ENCODE measurements at regions not wholly inside any gene's neighbourhood (a gene's known extent, or its start where the extent isn't known, plus 50 kb on each side); places are given as distances from the start of the nearest gene placed in this dataset.

DNA sequence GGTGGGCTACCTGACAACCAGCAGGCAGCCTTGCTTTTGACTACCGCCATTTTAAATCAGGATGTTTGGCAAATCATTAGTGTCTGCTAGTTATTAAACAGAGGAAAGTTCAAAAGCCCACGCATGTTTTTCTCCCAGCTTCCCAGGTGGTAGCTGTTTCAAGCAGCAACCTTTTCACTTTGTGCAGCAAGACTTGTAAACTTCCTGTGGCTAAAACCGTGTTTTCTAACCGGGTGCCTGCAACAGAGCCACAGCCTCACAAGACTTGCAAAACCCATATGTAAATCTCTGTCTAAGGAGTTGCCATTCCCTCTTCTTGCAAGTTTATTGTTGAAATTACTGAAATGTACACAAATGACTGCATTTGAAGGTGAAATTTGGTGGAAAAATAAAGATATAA, 633.1 kb downstream of the BCL11A start:
- H3K27me3 ChIP-seq (ENCODE audit: control insufficient read depth, insufficient read depth, low read length): no peaks in the 10 kb centered on the region
- no peaks in the 10 kb centered on the region for H3K4me1 ChIP-seq (ENCODE audit: control insufficient read depth, insufficient read depth, low read length)
- no peak for ATAC-seq
- TF ChIP-seq, protein P1, sequence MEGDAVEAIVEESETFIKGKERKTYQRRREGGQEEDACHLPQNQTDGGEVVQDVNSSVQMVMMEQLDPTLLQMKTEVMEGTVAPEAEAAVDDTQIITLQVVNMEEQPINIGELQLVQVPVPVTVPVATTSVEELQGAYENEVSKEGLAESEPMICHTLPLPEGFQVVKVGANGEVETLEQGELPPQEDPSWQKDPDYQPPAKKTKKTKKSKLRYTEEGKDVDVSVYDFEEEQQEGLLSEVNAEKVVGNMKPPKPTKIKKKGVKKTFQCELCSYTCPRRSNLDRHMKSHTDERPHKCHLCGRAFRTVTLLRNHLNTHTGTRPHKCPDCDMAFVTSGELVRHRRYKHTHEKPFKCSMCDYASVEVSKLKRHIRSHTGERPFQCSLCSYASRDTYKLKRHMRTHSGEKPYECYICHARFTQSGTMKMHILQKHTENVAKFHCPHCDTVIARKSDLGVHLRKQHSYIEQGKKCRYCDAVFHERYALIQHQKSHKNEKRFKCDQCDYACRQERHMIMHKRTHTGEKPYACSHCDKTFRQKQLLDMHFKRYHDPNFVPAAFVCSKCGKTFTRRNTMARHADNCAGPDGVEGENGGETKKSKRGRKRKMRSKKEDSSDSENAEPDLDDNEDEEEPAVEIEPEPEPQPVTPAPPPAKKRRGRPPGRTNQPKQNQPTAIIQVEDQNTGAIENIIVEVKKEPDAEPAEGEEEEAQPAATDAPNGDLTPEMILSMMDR (IDR thresholded peaks at IDR 0.05): no peak
- TF ChIP-seq TCF7L2 (IDR thresholded peaks at IDR 0.05; ENCODE audit: low read depth, low read length): no peak
- no peak for TF ChIP-seq POLR2AphosphoS5 (IDR thresholded peaks at IDR 0.05; ENCODE audit: low read depth, low read length)
- TF ChIP-seq, protein P2, sequence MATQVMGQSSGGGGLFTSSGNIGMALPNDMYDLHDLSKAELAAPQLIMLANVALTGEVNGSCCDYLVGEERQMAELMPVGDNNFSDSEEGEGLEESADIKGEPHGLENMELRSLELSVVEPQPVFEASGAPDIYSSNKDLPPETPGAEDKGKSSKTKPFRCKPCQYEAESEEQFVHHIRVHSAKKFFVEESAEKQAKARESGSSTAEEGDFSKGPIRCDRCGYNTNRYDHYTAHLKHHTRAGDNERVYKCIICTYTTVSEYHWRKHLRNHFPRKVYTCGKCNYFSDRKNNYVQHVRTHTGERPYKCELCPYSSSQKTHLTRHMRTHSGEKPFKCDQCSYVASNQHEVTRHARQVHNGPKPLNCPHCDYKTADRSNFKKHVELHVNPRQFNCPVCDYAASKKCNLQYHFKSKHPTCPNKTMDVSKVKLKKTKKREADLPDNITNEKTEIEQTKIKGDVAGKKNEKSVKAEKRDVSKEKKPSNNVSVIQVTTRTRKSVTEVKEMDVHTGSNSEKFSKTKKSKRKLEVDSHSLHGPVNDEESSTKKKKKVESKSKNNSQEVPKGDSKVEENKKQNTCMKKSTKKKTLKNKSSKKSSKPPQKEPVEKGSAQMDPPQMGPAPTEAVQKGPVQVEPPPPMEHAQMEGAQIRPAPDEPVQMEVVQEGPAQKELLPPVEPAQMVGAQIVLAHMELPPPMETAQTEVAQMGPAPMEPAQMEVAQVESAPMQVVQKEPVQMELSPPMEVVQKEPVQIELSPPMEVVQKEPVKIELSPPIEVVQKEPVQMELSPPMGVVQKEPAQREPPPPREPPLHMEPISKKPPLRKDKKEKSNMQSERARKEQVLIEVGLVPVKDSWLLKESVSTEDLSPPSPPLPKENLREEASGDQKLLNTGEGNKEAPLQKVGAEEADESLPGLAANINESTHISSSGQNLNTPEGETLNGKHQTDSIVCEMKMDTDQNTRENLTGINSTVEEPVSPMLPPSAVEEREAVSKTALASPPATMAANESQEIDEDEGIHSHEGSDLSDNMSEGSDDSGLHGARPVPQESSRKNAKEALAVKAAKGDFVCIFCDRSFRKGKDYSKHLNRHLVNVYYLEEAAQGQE (IDR thresholded peaks at IDR 0.05; ENCODE audit: insufficient read depth in 1 of 2, low read depth in 2 of 2, low read length in 1 of 2): no peak
- no peak for TF ChIP-seq SIN3A (IDR thresholded peaks at IDR 0.05; ENCODE audit: borderline replicate concordance, insufficient read depth, low read depth, low read length)
- no TSS peak for BruUV-seq (replicated peaks)
- H3K36me3 ChIP-seq (ENCODE audit: control insufficient read depth, insufficient read depth, low read length): no peaks in the 10 kb centered on the region
- CTCF ChIA-PET: no interaction called here
- DNase-seq (ENCODE audit: low read depth, low spot score): no peak
- H3K27ac ChIP-seq (ENCODE audit: low read length): no peak overlapping the region
- H3K9me3 ChIP-seq (ENCODE audit: control insufficient read depth, insufficient read depth, low read depth, low read length): no peaks in the 10 kb centered on the region
- POLR2A ChIA-PET: no interaction called here
- intact Hi-C loops (cut with micrococcal nuclease; ENCODE audit: unreplicated experiment) (no loop called here), in situ Hi-C loops (cut with HindIII; ENCODE audit: low pct_unique_long_range_greater_than_20kb, low sequenced_read_pairs) (no loop called here)
- no peak overlapping the region for H3K4me3 ChIP-seq (ENCODE audit: low read depth in 2 of 2, low read length in 2 of 2)

DNA sequence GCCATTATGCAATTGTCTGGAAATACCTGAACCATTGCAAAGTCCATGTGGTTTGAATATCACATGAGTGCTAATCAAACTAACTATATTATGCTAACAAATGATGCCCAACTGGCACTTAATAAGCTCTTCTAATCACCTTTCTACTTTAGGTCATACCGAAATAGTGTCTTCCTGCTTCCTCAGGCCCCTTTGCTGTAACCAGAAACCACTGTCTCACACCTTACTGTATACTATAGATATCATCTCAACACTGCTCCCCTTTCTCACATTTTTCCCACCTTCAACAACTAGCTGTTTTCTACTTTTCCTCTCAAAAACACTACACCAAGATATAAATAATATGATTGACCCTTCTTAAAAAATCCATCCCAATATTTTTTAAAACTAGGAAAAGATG, 633.9 kb downstream of the BCL11A start:
- ATAC-seq (no peak), DNase-seq (ENCODE audit: low read depth, low spot score) (no peak)
- H3K27ac ChIP-seq (ENCODE audit: low read length): no peak overlapping the region
- CTCF ChIA-PET: no interaction called here
- in situ Hi-C loops (cut with HindIII; ENCODE audit: low pct_unique_long_range_greater_than_20kb, low sequenced_read_pairs): no loop called here
- H3K4me3 ChIP-seq (ENCODE audit: low read depth in 2 of 2, low read length in 2 of 2): no peak overlapping the region
- no TSS peak for BruUV-seq (replicated peaks)
- intact Hi-C loops (cut with micrococcal nuclease; ENCODE audit: unreplicated experiment): no loop called here
- no peaks in the 10 kb centered on the region for H3K9me3 ChIP-seq (ENCODE audit: control insufficient read depth, insufficient read depth, low read depth, low read length)
- no peaks in the 10 kb centered on the region for H3K36me3 ChIP-seq (ENCODE audit: control insufficient read depth, insufficient read depth, low read length)
- no peaks in the 10 kb centered on the region for H3K27me3 ChIP-seq (ENCODE audit: control insufficient read depth, insufficient read depth, low read length)
- H3K4me1 ChIP-seq (ENCODE audit: control insufficient read depth, insufficient read depth, low read length): no peaks in the 10 kb centered on the region
- no peak for TF ChIP-seq SIN3A (IDR thresholded peaks at IDR 0.05; ENCODE audit: borderline replicate concordance, insufficient read depth, low read depth, low read length)
- no peak for TF ChIP-seq TCF7L2 (IDR thresholded peaks at IDR 0.05; ENCODE audit: low read depth, low read length)
- POLR2A ChIA-PET: no interaction called here

DNA sequence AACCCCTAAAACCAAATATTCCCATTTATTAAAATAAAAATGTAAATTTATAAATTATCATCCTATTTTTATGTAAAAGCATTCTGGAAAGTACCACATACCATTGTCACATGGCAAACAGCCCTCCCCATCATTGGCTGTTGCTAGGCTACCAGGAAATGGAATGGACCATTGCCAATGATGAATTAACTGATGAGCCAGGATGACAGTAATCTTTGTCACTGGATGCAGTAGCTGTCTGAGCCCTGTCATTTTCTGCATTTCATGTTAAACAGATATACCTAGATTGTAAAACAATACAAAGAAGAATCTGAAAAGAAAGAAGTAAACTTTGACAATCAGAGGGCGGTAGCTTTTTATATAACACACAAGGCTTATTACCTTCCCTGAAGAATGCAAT, 641.4 kb downstream of the BCL11A start:
- BruUV-seq (replicated peaks): no TSS peak
- DNase-seq (ENCODE audit: low read depth, low spot score) (no peak), ATAC-seq (no peak)
- H3K27ac ChIP-seq (ENCODE audit: low read length): no peak overlapping the region
- intact Hi-C loops (cut with micrococcal nuclease; ENCODE audit: unreplicated experiment): no loop called here
- no peaks in the 10 kb centered on the region for H3K36me3 ChIP-seq (ENCODE audit: control insufficient read depth, insufficient read depth, low read length)
- no peaks in the 10 kb centered on the region for H3K4me1 ChIP-seq (ENCODE audit: control insufficient read depth, insufficient read depth, low read length)
- POLR2A ChIA-PET: no interaction called here
- TF ChIP-seq, protein P1 (IDR thresholded peaks at IDR 0.05): no peak
- TF ChIP-seq SIN3A (IDR thresholded peaks at IDR 0.05; ENCODE audit: borderline replicate concordance, insufficient read depth, low read depth, low read length) (no peak), POLR2AphosphoS5 (IDR thresholded peaks at IDR 0.05; ENCODE audit: low read depth, low read length) (no peak), TCF7L2 (IDR thresholded peaks at IDR 0.05; ENCODE audit: low read depth, low read length) (no peak)
- TF ChIP-seq, protein P2 (IDR thresholded peaks at IDR 0.05; ENCODE audit: insufficient read depth in 1 of 2, low read depth in 2 of 2, low read length in 1 of 2): no peak
- H3K4me3 ChIP-seq (ENCODE audit: low read depth in 2 of 2, low read length in 2 of 2): no peak overlapping the region
- in situ Hi-C loops (cut with HindIII; ENCODE audit: low pct_unique_long_range_greater_than_20kb, low sequenced_read_pairs): no loop called here
- H3K27me3 ChIP-seq (ENCODE audit: control insufficient read depth, insufficient read depth, low read length): no peaks in the 10 kb centered on the region
- CTCF ChIA-PET: no interaction called here
- H3K9me3 ChIP-seq (ENCODE audit: control insufficient read depth, insufficient read depth, low read depth, low read length): no peaks in the 10 kb centered on the region
